ENCODE measurements at regions not wholly inside any gene's neighbourhood (a gene's known extent, or its start where the extent isn't known, plus 50 kb on each side); places are given as distances from the start of the nearest gene placed in this dataset.

GRCh38 chr2:126846241-126846640 lies 52.4 kb upstream of the TEX51 start:
- TF ChIP-seq, protein P1, sequence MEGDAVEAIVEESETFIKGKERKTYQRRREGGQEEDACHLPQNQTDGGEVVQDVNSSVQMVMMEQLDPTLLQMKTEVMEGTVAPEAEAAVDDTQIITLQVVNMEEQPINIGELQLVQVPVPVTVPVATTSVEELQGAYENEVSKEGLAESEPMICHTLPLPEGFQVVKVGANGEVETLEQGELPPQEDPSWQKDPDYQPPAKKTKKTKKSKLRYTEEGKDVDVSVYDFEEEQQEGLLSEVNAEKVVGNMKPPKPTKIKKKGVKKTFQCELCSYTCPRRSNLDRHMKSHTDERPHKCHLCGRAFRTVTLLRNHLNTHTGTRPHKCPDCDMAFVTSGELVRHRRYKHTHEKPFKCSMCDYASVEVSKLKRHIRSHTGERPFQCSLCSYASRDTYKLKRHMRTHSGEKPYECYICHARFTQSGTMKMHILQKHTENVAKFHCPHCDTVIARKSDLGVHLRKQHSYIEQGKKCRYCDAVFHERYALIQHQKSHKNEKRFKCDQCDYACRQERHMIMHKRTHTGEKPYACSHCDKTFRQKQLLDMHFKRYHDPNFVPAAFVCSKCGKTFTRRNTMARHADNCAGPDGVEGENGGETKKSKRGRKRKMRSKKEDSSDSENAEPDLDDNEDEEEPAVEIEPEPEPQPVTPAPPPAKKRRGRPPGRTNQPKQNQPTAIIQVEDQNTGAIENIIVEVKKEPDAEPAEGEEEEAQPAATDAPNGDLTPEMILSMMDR (conservative IDR thresholded peaks at IDR 0.05; ENCODE audit: low read depth, low read length): no peak
- TF ChIP-seq EZH2 (IDR thresholded peaks at IDR 0.05; ENCODE audit: borderline replicate concordance, low read depth, low read length, poor library complexity, severe bottlenecking): no peak

All from A673 (cell line).